H1 (cell line): ENCODE measurements at regions not wholly inside any gene's neighbourhood (a gene's known extent, or its start where the extent isn't known, plus 50 kb on each side); places are given as distances from the start of the nearest gene placed in this dataset.

ENCODE experiments used
- CBX5 ChIP-seq: fragments of 300-800, 300-1000 bp; sonication (generic); IDR thresholded peaks from 2 replicates; pipeline ENCODE4 v1.7.1; 2016; ENCODE audit warnings: antibody characterized with exemption, low read length, low read depth
- JUN ChIP-seq: IDR thresholded peaks from 2 replicates; pipeline ENCODE4 v1.6.1; 2011; ENCODE audit warnings: low read depth, mild to moderate bottlenecking, improper control_type of control experiment, low read length
- SIX5 ChIP-seq: IDR thresholded peaks from 2 replicates; pipeline ENCODE4 v1.6.1; 2011; ENCODE audit warnings: mild to moderate bottlenecking, low read depth, low read length

DNA sequence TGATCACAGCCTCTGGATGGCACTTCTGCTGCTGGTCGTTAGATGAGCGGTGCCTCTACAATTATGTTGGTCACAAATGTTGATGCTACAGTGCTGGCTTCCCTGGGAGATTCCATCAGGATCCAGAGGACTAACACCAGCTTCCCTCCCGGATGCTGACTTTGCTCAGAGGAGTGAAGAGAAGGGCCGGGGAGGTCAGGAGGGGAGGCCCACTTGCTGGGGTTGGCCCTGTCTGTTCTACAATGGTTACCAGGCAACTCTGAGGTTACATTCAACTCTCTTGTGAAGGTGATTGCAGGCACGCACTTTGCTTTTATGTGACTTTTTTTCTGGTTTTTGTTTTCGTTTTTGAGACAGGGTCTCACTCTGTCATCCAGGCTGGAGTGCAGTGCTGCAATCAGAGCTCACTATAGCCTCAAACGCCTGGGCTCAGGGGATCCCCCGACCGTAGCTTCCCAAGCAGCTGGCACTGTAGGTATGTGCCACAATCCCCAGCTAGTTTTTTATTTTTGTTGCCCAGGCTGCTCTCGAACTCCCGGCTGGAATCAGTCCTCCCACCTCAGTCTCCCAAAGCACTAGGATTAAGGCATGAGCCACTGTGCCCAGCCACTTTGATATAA, 112.5 kb downstream of the ADSS2 start (continued):
- TF ChIP-seq JUN: no peak
- TF ChIP-seq SIX5: no peak
- no peak for TF ChIP-seq CBX5
